ENCODE measurements at regions not wholly inside any gene's neighbourhood (a gene's known extent, or its start where the extent isn't known, plus 50 kb on each side); places are given as distances from the start of the nearest gene placed in this dataset.

DNA sequence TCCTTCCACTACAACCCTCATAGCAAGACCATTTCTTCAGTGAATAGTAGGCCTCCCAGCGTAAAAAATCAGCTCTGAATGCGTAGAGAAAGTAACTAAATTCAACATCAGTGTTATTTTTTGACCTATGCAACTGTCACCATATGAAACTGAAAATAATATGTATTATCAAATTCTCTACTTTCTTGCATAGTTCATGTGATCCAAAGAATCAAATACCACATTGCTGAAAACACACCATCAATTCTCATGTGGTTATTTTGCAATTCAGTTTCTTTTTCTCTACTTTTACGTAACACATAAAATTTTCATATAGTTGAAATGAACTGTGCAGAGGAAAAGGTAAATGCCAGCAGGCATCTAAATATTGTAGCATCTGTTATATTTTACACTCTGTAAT lies 208.5 kb upstream of the SPOPL start:
- DNase-seq (ENCODE audit: low spot score in 2 of 2): no peak
- intact Hi-C loops (cut with DNase I; ENCODE audit: low total_unique reads): no loop called here
- no peak overlapping the region for H3K4me3 ChIP-seq (ENCODE audit: low read depth, poor library complexity, severe bottlenecking)
- WGBS, 2 donors: 96 to 97% methylated on average over 3 of the region's 3 CpGs
- TF ChIP-seq, protein P1, sequence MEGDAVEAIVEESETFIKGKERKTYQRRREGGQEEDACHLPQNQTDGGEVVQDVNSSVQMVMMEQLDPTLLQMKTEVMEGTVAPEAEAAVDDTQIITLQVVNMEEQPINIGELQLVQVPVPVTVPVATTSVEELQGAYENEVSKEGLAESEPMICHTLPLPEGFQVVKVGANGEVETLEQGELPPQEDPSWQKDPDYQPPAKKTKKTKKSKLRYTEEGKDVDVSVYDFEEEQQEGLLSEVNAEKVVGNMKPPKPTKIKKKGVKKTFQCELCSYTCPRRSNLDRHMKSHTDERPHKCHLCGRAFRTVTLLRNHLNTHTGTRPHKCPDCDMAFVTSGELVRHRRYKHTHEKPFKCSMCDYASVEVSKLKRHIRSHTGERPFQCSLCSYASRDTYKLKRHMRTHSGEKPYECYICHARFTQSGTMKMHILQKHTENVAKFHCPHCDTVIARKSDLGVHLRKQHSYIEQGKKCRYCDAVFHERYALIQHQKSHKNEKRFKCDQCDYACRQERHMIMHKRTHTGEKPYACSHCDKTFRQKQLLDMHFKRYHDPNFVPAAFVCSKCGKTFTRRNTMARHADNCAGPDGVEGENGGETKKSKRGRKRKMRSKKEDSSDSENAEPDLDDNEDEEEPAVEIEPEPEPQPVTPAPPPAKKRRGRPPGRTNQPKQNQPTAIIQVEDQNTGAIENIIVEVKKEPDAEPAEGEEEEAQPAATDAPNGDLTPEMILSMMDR (IDR thresholded peaks at IDR 0.05): no peak
- TF ChIP-seq POLR2A (IDR thresholded peaks at IDR 0.05): no peak

DNA sequence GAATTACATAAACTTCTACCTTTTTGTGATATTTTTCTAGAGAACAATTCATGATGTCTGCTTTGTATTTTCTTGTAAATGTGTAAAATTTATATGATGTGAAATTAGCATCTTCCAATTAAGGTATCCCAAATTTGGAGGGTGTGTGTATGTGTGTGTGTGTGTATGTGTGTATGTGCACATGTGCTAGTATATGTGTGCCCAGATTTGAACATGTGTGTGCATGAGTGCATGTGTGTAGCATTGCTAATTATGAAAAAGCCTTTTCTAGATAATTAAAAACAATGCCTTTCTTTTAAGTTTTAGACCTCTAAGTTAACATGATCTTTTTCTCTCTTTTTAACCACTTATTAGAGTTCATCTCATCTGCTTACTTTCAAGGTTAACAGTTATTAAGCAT lies 208.0 kb upstream of the SPOPL start:
- intact Hi-C loops (cut with DNase I; ENCODE audit: low total_unique reads): no loop called here
- no peak for TF ChIP-seq POLR2A (IDR thresholded peaks at IDR 0.05)
- TF ChIP-seq, protein P1 (IDR thresholded peaks at IDR 0.05): no peak
- no peak overlapping the region for H3K4me3 ChIP-seq (ENCODE audit: low read depth, poor library complexity, severe bottlenecking)
- DNase-seq (ENCODE audit: low spot score in 2 of 2): no peak

- intact Hi-C loops (cut with DNase I; ENCODE audit: low total_unique reads): no loop called here
- TF ChIP-seq, protein P1 (IDR thresholded peaks at IDR 0.05): no peak
- TF ChIP-seq POLR2A (IDR thresholded peaks at IDR 0.05): no peak
- no peak for DNase-seq (ENCODE audit: low spot score in 2 of 2)
- WGBS, 2 donors: 59 to 69% methylated on average over 4 of the region's 4 CpGs
- no peak overlapping the region for H3K4me3 ChIP-seq (ENCODE audit: low read depth, poor library complexity, severe bottlenecking)
Observed at GRCh38 chr2:138294451-138294850, 207.1 kb upstream of the SPOPL start.

DNA sequence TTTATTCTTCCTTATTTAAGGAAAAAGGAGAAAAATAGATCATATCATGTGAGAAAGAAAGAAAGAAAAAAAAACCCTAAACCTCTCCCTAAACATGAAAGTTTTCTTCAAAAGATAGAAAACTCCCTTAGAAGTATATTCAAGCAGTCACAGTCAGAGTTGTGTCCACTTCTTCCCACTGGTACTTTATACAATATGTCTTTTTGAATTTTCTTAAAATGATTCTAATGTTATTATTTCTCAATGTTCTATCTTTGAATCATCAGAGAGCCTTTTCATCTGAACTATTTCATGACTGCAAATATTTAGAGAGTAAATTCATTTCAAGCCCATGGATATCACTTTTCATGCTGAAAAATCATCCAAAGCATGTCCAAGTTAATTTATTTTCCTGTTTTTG lies 205.2 kb upstream of the SPOPL start:
- no peak for TF ChIP-seq POLR2A (IDR thresholded peaks at IDR 0.05)
- TF ChIP-seq, protein P1 (IDR thresholded peaks at IDR 0.05): no peak
- H3K4me3 ChIP-seq (ENCODE audit: low read depth, poor library complexity, severe bottlenecking): no peak overlapping the region
- DNase-seq (ENCODE audit: low spot score in 2 of 2): no peak
- intact Hi-C loops (cut with DNase I; ENCODE audit: low total_unique reads): no loop called here

- DNase-seq (ENCODE audit: low spot score in 2 of 2): no peak
- WGBS, 2 donors: 98 to 99% methylated on average over 11 of the region's 11 CpGs
- TF ChIP-seq, protein P1 (IDR thresholded peaks at IDR 0.05): no peak
- intact Hi-C loops (cut with DNase I; ENCODE audit: low total_unique reads): no loop called here
- H3K4me3 ChIP-seq (ENCODE audit: low read depth, poor library complexity, severe bottlenecking): no peak overlapping the region
Observed at GRCh38 chr2:138298120-138298814, 203.3 kb upstream of the SPOPL start.

GRCh38 chr2:138298900-138299299 lies 202.7 kb upstream of the SPOPL start:
- DNase-seq (ENCODE audit: low spot score in 2 of 2): no peak
- 91 to 93% methylated on average over 3 of the region's 3 CpGs for WGBS, 2 donors
- no peak for TF ChIP-seq POLR2A (IDR thresholded peaks at IDR 0.05)
- TF ChIP-seq, protein P1 (IDR thresholded peaks at IDR 0.05): no peak
- intact Hi-C loops (cut with DNase I; ENCODE audit: low total_unique reads): no loop called here
- H3K4me3 ChIP-seq (ENCODE audit: low read depth, poor library complexity, severe bottlenecking): no peak overlapping the region

Data from lower leg skin (tissue), 4 donors.